ENCODE measurements at regions not wholly inside any gene's neighbourhood (a gene's known extent, or its start where the extent isn't known, plus 50 kb on each side); places are given as distances from the start of the nearest gene placed in this dataset.

GRCh38 chr3:99544786-99545281 lies 93.6 kb upstream of the COL8A1 start:
- intact Hi-C loops (cut with DNase I) = no loop called here

GRCh38 chr3:99543796-99544195 lies 94.6 kb upstream of the COL8A1 start:
- DNase-seq (ENCODE audit: low spot score) = no peak
- intact Hi-C loops (cut with DNase I) = no loop called here

More at GRCh38 chr3:99544786-99545281, 93.6 kb upstream of the COL8A1 start:
- no peak for DNase-seq (ENCODE audit: low spot score)

- intact Hi-C loops (cut with DNase I) = no loop called here
- DNase-seq (ENCODE audit: low spot score) = no peak
Observed at GRCh38 chr3:99542767-99543518, 95.5 kb upstream of the COL8A1 start.

GRCh38 chr3:99541181-99541580 lies 97.2 kb upstream of the COL8A1 start:
- intact Hi-C loops (cut with DNase I) = no loop called here
- no peak for DNase-seq (ENCODE audit: low spot score)

- intact Hi-C loops (cut with DNase I) = no loop called here
- no peak for DNase-seq (ENCODE audit: low spot score)
Observed at GRCh38 chr3:99537416-99537815, 101.0 kb upstream of the COL8A1 start.

GRCh38 chr3:99536555-99537314 lies 101.7 kb upstream of the COL8A1 start:
- intact Hi-C loops (cut with DNase I) = no loop called here
- no peak for DNase-seq (ENCODE audit: low spot score)

GRCh38 chr3:99534951-99535704 lies 103.3 kb upstream of the COL8A1 start:
- DNase-seq (ENCODE audit: low spot score) = no peak
- intact Hi-C loops (cut with DNase I) = no loop called here

- no peak for DNase-seq (ENCODE audit: low spot score)
- intact Hi-C loops (cut with DNase I) = no loop called here
Observed at GRCh38 chr3:99532246-99532645, 106.1 kb upstream of the COL8A1 start.

- no peak for DNase-seq (ENCODE audit: low spot score)
- intact Hi-C loops (cut with DNase I) = no loop called here
Observed at GRCh38 chr3:99529265-99529664, 109.1 kb upstream of the COL8A1 start.

GRCh38 chr3:99526921-99527320 lies 111.5 kb upstream of the COL8A1 start:
- DNase-seq (ENCODE audit: low spot score) = no peak
- intact Hi-C loops (cut with DNase I) = no loop called here

- no peak for DNase-seq (ENCODE audit: low spot score)
Observed at GRCh38 chr3:99524559-99524958, 113.8 kb upstream of the COL8A1 start.

GRCh38 chr3:99523431-99524127 lies 114.8 kb upstream of the COL8A1 start:
- no peak for DNase-seq (ENCODE audit: low spot score)
- intact Hi-C loops (cut with DNase I) = no loop called here

More at GRCh38 chr3:99524559-99524958, 113.8 kb upstream of the COL8A1 start:
- intact Hi-C loops (cut with DNase I) = no loop called here

GRCh38 chr3:99522147-99522546 lies 116.2 kb upstream of the COL8A1 start:
- intact Hi-C loops (cut with DNase I) = no loop called here
- DNase-seq (ENCODE audit: low spot score) = no peak

GRCh38 chr3:99521551-99521950 lies 116.8 kb upstream of the COL8A1 start:
- no peak for DNase-seq (ENCODE audit: low spot score)
- intact Hi-C loops (cut with DNase I) = no loop called here

- intact Hi-C loops (cut with DNase I) = no loop called here
- no peak for DNase-seq (ENCODE audit: low spot score)
Observed at GRCh38 chr3:99520513-99520912, 117.9 kb upstream of the COL8A1 start.

GRCh38 chr3:99516936-99517335 lies 121.5 kb upstream of the COL8A1 start:
- DNase-seq (ENCODE audit: low spot score) = no peak
- intact Hi-C loops (cut with DNase I) = loop anchor here in 1 of 2 donors (10.0 kb wide), 1 partner anchor 58 kb away; no protein-coding TSS in a partner anchor

GRCh38 chr3:99515891-99516290 lies 122.5 kb upstream of the COL8A1 start:
- intact Hi-C loops (cut with DNase I) = loop anchor here in 1 of 2 donors (10.0 kb wide), 1 partner anchor 59 kb away; no protein-coding TSS in a partner anchor
- DNase-seq (ENCODE audit: low spot score) = no peak

GRCh38 chr3:99509224-99509623 lies 129.2 kb upstream of the COL8A1 start:
- intact Hi-C loops (cut with DNase I) = no loop called here
- DNase-seq (ENCODE audit: low spot score) = no peak

GRCh38 chr3:99508191-99508590 lies 130.2 kb upstream of the COL8A1 start:
- no peak for DNase-seq (ENCODE audit: low spot score)
- intact Hi-C loops (cut with DNase I) = no loop called here

All from posterior vena cava (tissue), 2 donors.